GM12892 (cell line): ENCODE measurements at regions not wholly inside any gene's neighbourhood (a gene's known extent, or its start where the extent isn't known, plus 50 kb on each side); places are given as distances from the start of the nearest gene placed in this dataset.
"Not testable (repeated sequence)": the region's sequence is repeated elsewhere in the genome, so short reads cannot be mapped to it uniquely, and the experiment has no call there.

Source experiments
- POLR2A ChIP-seq: IDR thresholded peaks from 2 replicates; pipeline ENCODE4 v1.6.1; 2011; ENCODE audit warnings: low read depth, low read length, control low read depth
- POLR2AphosphoS5 ChIP-seq: IDR thresholded peaks from 2 replicates; pipeline ENCODE4 v1.6.1; 2011; ENCODE audit warnings: low read depth, low read length, control low read depth
- TAF1 ChIP-seq: IDR thresholded peaks from 2 replicates; pipeline ENCODE4 v1.6.1; 2011; ENCODE audit warnings: low read depth, mild to moderate bottlenecking, control low read depth, low read length, borderline replicate concordance

GRCh38 chr12:13898387-13898786, 83.0 kb downstream of the GRIN2B start:
- not testable (repeated sequence) for TF ChIP-seq POLR2AphosphoS5, POLR2A, TAF1
